ENCODE measurements at regions not wholly inside any gene's neighbourhood (a gene's known extent, or its start where the extent isn't known, plus 50 kb on each side); places are given as distances from the start of the nearest gene placed in this dataset.

DNA sequence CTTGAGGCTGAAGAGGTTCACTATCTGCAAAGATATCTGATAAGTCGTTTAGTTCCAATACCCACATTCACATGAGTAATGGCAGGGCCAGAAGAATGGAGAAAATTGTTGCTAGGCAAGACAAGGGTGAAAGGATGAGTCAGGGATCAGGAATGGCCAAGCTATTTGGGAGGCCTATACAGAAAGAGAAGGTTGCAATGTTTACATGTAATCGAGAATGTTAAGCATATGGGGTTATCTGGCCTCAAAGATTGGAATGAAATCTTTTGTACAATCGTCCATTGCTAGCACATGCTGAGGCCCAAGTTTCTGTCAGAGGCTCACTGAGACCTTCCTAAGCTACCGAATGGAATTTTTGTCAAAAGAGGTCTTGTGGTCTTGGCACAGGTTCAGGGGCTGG is 299.9 kb upstream of the PLD5 start:
- TF ChIP-seq FOXP2 (optimal IDR thresholded peaks at IDR 0.05; ENCODE audit: borderline replicate concordance, extremely low read depth, extremely low read length, insufficient read depth): no peak
- no peak for TF ChIP-seq POLR2AphosphoS5 (IDR thresholded peaks at IDR 0.05; ENCODE audit: low read depth, low read length)
- no peak for TF ChIP-seq SIN3A (IDR thresholded peaks at IDR 0.05; ENCODE audit: borderline replicate concordance, insufficient read depth, low read length)
- TF ChIP-seq, protein P1, sequence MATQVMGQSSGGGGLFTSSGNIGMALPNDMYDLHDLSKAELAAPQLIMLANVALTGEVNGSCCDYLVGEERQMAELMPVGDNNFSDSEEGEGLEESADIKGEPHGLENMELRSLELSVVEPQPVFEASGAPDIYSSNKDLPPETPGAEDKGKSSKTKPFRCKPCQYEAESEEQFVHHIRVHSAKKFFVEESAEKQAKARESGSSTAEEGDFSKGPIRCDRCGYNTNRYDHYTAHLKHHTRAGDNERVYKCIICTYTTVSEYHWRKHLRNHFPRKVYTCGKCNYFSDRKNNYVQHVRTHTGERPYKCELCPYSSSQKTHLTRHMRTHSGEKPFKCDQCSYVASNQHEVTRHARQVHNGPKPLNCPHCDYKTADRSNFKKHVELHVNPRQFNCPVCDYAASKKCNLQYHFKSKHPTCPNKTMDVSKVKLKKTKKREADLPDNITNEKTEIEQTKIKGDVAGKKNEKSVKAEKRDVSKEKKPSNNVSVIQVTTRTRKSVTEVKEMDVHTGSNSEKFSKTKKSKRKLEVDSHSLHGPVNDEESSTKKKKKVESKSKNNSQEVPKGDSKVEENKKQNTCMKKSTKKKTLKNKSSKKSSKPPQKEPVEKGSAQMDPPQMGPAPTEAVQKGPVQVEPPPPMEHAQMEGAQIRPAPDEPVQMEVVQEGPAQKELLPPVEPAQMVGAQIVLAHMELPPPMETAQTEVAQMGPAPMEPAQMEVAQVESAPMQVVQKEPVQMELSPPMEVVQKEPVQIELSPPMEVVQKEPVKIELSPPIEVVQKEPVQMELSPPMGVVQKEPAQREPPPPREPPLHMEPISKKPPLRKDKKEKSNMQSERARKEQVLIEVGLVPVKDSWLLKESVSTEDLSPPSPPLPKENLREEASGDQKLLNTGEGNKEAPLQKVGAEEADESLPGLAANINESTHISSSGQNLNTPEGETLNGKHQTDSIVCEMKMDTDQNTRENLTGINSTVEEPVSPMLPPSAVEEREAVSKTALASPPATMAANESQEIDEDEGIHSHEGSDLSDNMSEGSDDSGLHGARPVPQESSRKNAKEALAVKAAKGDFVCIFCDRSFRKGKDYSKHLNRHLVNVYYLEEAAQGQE (IDR thresholded peaks at IDR 0.05; ENCODE audit: insufficient read depth in 1 of 2, low read depth in 2 of 2, low read length in 2 of 2): no peak
